ENCODE measurements at regions not wholly inside any gene's neighbourhood (a gene's known extent, or its start where the extent isn't known, plus 50 kb on each side); places are given as distances from the start of the nearest gene placed in this dataset.

- DNase-seq (ENCODE audit: low read depth) = no peak
Measured at GRCh38 chr3:83740504-83740903, 1218.3 kb upstream of the CADM2 start.

GRCh38 chr3:83765956-83766355 lies 1192.8 kb upstream of the CADM2 start:
- DNase-seq (ENCODE audit: low read depth) = no peak

GRCh38 chr3:83769791-83770663 lies 1188.8 kb upstream of the CADM2 start:
- no peak for DNase-seq (ENCODE audit: low read depth)

- DNase-seq (ENCODE audit: low read depth) = no peak
Measured at GRCh38 chr3:83770664-83771402, 1188.0 kb upstream of the CADM2 start.

- DNase-seq (ENCODE audit: low read depth) = no peak
Measured at GRCh38 chr3:83802801-83803200, 1156.0 kb upstream of the CADM2 start.

- no peak for DNase-seq (ENCODE audit: low read depth)
Measured at GRCh38 chr3:83807511-83807910, 1151.3 kb upstream of the CADM2 start.

- no peak for DNase-seq (ENCODE audit: low read depth)
Measured at GRCh38 chr3:83813176-83813575, 1145.6 kb upstream of the CADM2 start.

- DNase-seq (ENCODE audit: low read depth) = no peak
Measured at GRCh38 chr3:83816653-83817052, 1142.1 kb upstream of the CADM2 start.

GRCh38 chr3:83821506-83821905 lies 1137.3 kb upstream of the CADM2 start:
- no peak for DNase-seq (ENCODE audit: low read depth)

GRCh38 chr3:83823095-83823494 lies 1135.7 kb upstream of the CADM2 start:
- DNase-seq (ENCODE audit: low read depth) = no peak

- no peak for DNase-seq (ENCODE audit: low read depth)
Measured at GRCh38 chr3:83835040-83835439, 1123.7 kb upstream of the CADM2 start.

- no peak for DNase-seq (ENCODE audit: low read depth)
Measured at GRCh38 chr3:83842511-83842910, 1116.3 kb upstream of the CADM2 start.

GRCh38 chr3:83843716-83844115 lies 1115.1 kb upstream of the CADM2 start:
- DNase-seq (ENCODE audit: low read depth) = no peak

GRCh38 chr3:83849106-83849730 lies 1109.6 kb upstream of the CADM2 start:
- no peak for DNase-seq (ENCODE audit: low read depth)

- no peak for DNase-seq (ENCODE audit: low read depth)
Measured at GRCh38 chr3:83863380-83863779, 1095.4 kb upstream of the CADM2 start.

GRCh38 chr3:83868909-83869567 lies 1089.8 kb upstream of the CADM2 start:
- DNase-seq (ENCODE audit: low read depth) = no peak

GRCh38 chr3:83873550-83873949 lies 1085.2 kb upstream of the CADM2 start:
- no peak for DNase-seq (ENCODE audit: low read depth)

- no peak for DNase-seq (ENCODE audit: low read depth)
Measured at GRCh38 chr3:83877910-83878309, 1080.9 kb upstream of the CADM2 start.

GRCh38 chr3:83882701-83883100 lies 1076.1 kb upstream of the CADM2 start:
- no peak for DNase-seq (ENCODE audit: low read depth)

GRCh38 chr3:83890039-83890762 lies 1068.6 kb upstream of the CADM2 start:
- DNase-seq (ENCODE audit: low read depth) = no peak

- DNase-seq (ENCODE audit: low read depth) = no peak
Measured at GRCh38 chr3:83890763-83891135, 1068.0 kb upstream of the CADM2 start.

- no peak for DNase-seq (ENCODE audit: low read depth)
Measured at GRCh38 chr3:83894223-83894622, 1064.6 kb upstream of the CADM2 start.

Data from ELR (cell line).